ENCODE measurements at regions not wholly inside any gene's neighbourhood (a gene's known extent, or its start where the extent isn't known, plus 50 kb on each side); places are given as distances from the start of the nearest gene placed in this dataset.

DNA sequence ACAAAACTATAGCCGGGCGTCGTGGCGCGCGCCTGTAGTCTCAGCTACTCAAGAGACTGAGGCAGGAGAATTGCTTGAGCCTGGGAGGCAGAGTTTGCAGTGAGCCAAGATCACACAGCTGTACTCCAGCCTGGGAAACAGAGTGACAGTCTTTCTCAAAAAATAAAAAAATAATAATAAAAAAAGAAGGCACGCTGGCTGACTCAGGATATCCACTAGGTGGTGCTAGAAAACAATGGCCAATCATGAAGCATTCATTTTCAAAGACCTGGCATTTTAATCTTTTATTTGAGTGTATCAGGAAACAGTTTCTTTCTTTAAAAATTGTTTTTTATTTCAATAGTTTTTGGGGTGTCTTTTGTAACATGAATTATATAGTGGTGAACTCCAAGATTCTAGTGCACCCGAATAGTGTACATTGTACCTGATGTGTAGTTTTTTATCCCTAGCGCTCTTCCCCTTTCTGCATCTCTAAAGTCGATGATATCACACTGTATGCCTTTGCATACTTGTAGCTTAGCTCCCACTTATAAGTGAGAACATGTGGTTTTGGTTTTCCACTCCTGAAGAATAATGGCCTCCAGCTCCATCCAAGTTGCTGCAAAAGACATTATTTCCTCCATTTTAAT lies 88.6 kb downstream of the LYZL1 start:
- TF ChIP-seq ZNF654 (tag by site-specific recombination; IDR thresholded peaks at IDR 0.05; ENCODE audit: low read depth) (peak; percentile 78), ZNF362 (tag by site-specific recombination; IDR thresholded peaks at IDR 0.05) (peak; percentile 81; the same call in 1 of the 2 replicates), ZNF146 (tag by site-specific recombination; IDR thresholded peaks at IDR 0.05) (peak; percentile 71; the same call in 1 of the 2 replicates)
- TF ChIP-seq, protein P1, sequence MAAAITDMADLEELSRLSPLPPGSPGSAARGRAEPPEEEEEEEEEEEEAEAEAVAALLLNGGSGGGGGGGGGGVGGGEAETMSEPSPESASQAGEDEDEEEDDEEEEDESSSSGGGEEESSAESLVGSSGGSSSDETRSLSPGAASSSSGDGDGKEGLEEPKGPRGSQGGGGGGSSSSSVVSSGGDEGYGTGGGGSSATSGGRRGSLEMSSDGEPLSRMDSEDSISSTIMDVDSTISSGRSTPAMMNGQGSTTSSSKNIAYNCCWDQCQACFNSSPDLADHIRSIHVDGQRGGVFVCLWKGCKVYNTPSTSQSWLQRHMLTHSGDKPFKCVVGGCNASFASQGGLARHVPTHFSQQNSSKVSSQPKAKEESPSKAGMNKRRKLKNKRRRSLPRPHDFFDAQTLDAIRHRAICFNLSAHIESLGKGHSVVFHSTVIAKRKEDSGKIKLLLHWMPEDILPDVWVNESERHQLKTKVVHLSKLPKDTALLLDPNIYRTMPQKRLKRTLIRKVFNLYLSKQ (tag by site-specific recombination; IDR thresholded peaks at IDR 0.05; ENCODE audit: borderline replicate concordance): no peak
- H3K9me3 ChIP-seq (ENCODE audit: control insufficient read depth, insufficient read depth, low read depth, low read length): no peaks in the 10 kb centered on the region
- CTCF ChIA-PET: interaction anchor here (0.6 to 4.8 kb wide), 18 partner anchors 10 to 1049 kb away, joined by 3 to 25 read pairs (median 5); no protein-coding TSS in a partner anchor
- no peaks in the 10 kb centered on the region for H3K36me3 ChIP-seq (ENCODE audit: control insufficient read depth in 2 of 2, insufficient read depth in 1 of 2, low read length in 2 of 2)
- POLR2A ChIA-PET: no interaction called here
- no peaks in the 10 kb centered on the region for H3K4me1 ChIP-seq (ENCODE audit: control insufficient read depth, insufficient read depth, low read length)
- H3K4me3 ChIP-seq (ENCODE audit: low read depth, low read length): no peak overlapping the region
- H3K27ac ChIP-seq (ENCODE audit: extremely low read depth, low read depth, low read length): no peak overlapping the region

- no peak for TF ChIP-seq ZNF23 (tag by site-specific recombination; IDR thresholded peaks at IDR 0.05; ENCODE audit: borderline replicate concordance)
- TF ChIP-seq, protein P2, sequence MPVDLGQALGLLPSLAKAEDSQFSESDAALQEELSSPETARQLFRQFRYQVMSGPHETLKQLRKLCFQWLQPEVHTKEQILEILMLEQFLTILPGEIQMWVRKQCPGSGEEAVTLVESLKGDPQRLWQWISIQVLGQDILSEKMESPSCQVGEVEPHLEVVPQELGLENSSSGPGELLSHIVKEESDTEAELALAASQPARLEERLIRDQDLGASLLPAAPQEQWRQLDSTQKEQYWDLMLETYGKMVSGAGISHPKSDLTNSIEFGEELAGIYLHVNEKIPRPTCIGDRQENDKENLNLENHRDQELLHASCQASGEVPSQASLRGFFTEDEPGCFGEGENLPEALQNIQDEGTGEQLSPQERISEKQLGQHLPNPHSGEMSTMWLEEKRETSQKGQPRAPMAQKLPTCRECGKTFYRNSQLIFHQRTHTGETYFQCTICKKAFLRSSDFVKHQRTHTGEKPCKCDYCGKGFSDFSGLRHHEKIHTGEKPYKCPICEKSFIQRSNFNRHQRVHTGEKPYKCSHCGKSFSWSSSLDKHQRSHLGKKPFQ (tag by site-specific recombination; IDR thresholded peaks at IDR 0.05): no peak
- TF ChIP-seq ZNF768 (tag by site-specific recombination; IDR thresholded peaks at IDR 0.05): no peak
- TF ChIP-seq, protein P3, sequence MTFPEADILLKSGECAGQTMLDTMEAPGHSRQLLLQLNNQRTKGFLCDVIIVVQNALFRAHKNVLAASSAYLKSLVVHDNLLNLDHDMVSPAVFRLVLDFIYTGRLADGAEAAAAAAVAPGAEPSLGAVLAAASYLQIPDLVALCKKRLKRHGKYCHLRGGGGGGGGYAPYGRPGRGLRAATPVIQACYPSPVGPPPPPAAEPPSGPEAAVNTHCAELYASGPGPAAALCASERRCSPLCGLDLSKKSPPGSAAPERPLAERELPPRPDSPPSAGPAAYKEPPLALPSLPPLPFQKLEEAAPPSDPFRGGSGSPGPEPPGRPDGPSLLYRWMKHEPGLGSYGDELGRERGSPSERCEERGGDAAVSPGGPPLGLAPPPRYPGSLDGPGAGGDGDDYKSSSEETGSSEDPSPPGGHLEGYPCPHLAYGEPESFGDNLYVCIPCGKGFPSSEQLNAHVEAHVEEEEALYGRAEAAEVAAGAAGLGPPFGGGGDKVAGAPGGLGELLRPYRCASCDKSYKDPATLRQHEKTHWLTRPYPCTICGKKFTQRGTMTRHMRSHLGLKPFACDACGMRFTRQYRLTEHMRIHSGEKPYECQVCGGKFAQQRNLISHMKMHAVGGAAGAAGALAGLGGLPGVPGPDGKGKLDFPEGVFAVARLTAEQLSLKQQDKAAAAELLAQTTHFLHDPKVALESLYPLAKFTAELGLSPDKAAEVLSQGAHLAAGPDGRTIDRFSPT (tag by site-specific recombination; IDR thresholded peaks at IDR 0.05): no peak
- no peak for TF ChIP-seq ZNF169 (tag by site-specific recombination; IDR thresholded peaks at IDR 0.05)
- TF ChIP-seq ZNF610 (tag by site-specific recombination; IDR thresholded peaks at IDR 0.05; ENCODE audit: borderline replicate concordance): no peak
- TF ChIP-seq, protein P4, sequence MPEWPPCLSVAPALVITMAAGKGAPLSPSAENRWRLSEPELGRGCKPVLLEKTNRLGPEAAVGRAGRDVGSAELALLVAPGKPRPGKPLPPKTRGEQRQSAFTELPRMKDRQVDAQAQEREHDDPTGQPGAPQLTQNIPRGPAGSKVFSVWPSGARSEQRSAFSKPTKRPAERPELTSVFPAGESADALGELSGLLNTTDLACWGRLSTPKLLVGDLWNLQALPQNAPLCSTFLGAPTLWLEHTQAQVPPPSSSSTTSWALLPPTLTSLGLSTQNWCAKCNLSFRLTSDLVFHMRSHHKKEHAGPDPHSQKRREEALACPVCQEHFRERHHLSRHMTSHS (tag by site-specific recombination; IDR thresholded peaks at IDR 0.05): no peak
- TF ChIP-seq, protein P5, sequence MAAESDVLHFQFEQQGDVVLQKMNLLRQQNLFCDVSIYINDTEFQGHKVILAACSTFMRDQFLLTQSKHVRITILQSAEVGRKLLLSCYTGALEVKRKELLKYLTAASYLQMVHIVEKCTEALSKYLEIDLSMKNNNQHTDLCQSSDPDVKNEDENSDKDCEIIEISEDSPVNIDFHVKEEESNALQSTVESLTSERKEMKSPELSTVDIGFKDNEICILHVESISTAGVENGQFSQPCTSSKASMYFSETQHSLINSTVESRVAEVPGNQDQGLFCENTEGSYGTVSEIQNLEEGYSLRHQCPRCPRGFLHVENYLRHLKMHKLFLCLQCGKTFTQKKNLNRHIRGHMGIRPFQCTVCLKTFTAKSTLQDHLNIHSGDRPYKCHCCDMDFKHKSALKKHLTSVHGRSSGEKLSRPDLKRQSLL (tag by site-specific recombination; IDR thresholded peaks at IDR 0.05): no peak
- no peak for TF ChIP-seq ZNF658 (tag by site-specific recombination; IDR thresholded peaks at IDR 0.05)
- TF ChIP-seq, protein P6, sequence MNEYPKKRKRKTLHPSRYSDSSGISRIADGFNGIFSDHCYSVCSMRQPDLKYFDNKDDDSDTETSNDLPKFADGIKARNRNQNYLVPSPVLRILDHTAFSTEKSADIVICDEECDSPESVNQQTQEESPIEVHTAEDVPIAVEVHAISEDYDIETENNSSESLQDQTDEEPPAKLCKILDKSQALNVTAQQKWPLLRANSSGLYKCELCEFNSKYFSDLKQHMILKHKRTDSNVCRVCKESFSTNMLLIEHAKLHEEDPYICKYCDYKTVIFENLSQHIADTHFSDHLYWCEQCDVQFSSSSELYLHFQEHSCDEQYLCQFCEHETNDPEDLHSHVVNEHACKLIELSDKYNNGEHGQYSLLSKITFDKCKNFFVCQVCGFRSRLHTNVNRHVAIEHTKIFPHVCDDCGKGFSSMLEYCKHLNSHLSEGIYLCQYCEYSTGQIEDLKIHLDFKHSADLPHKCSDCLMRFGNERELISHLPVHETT (tag by site-specific recombination; IDR thresholded peaks at IDR 0.05): no peak
- no peak for TF ChIP-seq WT1 (tag by site-specific recombination; IDR thresholded peaks at IDR 0.05)
- TF ChIP-seq GFI1B (tag by site-specific recombination; IDR thresholded peaks at IDR 0.05): no peak
- no peak for TF ChIP-seq KLF10 (tag by site-specific recombination; IDR thresholded peaks at IDR 0.05)
- TF ChIP-seq ZBTB21 (tag by site-specific recombination; IDR thresholded peaks at IDR 0.05): no peak
- no peak for TF ChIP-seq SP3 (tag by site-specific recombination; IDR thresholded peaks at IDR 0.05)
- TF ChIP-seq ZNF792 (tag by site-specific recombination; IDR thresholded peaks at IDR 0.05): no peak
- H3K27ac ChIP-seq (ENCODE audit: extremely low read depth, low read depth, low read length): no peak overlapping the region
- POLR2A ChIA-PET: no interaction called here
- H3K9me3 ChIP-seq (ENCODE audit: control insufficient read depth, insufficient read depth, low read depth, low read length): no peaks in the 10 kb centered on the region
- no peaks in the 10 kb centered on the region for H3K4me1 ChIP-seq (ENCODE audit: control insufficient read depth, insufficient read depth, low read length)
- no peaks in the 10 kb centered on the region for H3K36me3 ChIP-seq (ENCODE audit: control insufficient read depth in 2 of 2, insufficient read depth in 1 of 2, low read length in 2 of 2)
- CTCF ChIA-PET: interaction anchor here (0.5 to 4.8 kb wide), 16 partner anchors 9 to 576 kb away, joined by 3 to 25 read pairs (median 5); no protein-coding TSS in a partner anchor
- no peak overlapping the region for H3K4me3 ChIP-seq (ENCODE audit: low read depth, low read length)
Observed at GRCh38 chr10:29378106-29378505, 89.2 kb downstream of the LYZL1 start.
